ENCODE measurements at regions not wholly inside any gene's neighbourhood (a gene's known extent, or its start where the extent isn't known, plus 50 kb on each side); places are given as distances from the start of the nearest gene placed in this dataset.

GRCh38 chr11:103623933-103624332, 412.5 kb upstream of the DDI1 start:
- no peak for DNase-seq (ENCODE audit: low read depth in 2 of 2)

DNA sequence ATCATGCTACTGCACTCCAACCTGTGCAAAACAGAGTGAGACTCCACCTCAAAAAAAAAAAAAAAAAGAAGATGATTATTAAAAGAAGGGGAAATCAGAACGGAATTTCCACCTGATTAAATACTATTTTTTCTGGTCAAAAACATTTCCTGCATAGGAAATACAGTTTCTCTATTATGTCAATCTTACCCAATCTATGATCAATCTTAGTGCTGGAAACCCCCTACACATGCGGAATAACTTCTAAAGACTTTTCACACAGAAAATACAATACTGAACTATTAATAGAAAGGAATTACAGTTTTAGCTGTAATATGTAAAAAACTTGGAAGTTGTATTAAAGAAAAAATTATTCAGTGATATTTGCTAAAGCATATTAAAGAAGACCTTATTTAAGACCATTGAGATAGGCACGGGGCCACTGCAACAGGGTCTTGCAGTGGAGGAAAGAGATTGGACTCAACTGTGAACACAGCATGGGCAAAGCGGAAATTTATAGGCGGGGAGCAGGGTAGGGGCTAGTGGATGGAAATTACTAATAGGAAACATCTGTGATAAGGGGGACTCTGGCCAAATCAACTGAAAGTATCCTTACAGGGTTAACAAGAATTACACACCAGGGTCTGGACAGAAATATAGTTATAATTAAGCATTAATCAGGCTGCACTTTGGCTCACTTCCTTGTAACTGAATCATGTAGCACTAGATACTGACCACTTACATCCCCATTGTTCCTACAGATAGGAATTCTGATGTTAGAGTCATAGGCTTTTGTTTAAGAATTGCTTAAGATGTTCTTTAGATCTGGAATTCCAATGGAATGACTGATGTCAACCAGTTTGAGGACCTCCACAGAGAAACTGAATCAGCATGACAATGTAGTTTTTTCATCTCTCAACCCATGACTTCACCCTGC, 411.5 kb upstream of the DDI1 start:
- peak; percentile 95 to 99 for DNase-seq (ENCODE audit: low read depth in 2 of 2)

GRCh38 chr11:103625624-103625965, 410.8 kb upstream of the DDI1 start:
- DNase-seq (ENCODE audit: low read depth in 2 of 2): no peak

GRCh38 chr11:103628121-103628520, 408.3 kb upstream of the DDI1 start:
- no peak for DNase-seq (ENCODE audit: low read depth in 2 of 2)

DNA sequence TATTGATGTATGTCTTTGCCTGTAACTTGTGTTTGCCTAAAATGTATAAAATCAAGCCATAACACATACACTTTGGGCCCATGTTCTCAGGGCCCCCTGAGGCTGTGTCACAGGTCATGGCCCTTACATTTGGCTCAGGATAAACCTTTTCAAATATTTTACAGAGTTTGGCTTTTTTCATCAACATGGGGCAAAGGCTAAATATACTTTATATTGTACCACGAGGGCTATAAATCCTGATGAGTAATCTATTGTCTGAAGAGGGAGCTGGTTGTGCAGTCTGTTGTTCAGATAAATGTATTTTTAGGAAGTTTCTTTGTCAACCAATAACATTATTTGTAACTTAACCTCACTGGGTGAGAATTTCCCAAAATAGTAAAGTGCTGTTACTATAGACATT, 404.6 kb upstream of the DDI1 start:
- peak; percentile 77 to 82 for DNase-seq (ENCODE audit: low read depth in 2 of 2)

- peak; percentile 17 to 78 for DNase-seq (ENCODE audit: low read depth in 2 of 2)
These were observed 403.2 kb upstream of the DDI1 start for GRCh38 chr11:103633068-103633788.

- peak in 1 of 2 donors; percentile 17 for DNase-seq (ENCODE audit: low read depth in 2 of 2)
These were observed 402.4 kb upstream of the DDI1 start for GRCh38 chr11:103633819-103634590.

DNA sequence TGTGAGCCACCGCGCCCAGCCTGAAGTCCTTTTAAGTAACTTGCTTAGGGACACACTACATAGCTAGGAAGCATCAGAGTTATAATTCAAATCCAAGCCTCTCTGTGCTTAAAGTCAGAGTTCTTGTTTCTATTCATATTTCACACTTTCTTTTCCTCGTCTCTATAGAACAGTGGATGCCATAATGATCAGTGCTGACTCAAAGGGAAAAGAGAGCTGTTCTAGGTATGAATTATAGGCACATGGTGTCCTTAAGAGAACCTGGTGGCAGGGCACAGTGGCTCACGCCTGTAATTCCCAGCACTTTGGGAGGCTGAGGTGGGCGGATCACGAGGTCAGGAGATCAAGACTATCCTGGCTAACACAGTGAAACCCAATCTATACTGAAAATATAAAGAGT, 400.2 kb upstream of the DDI1 start:
- no peak for DNase-seq (ENCODE audit: low read depth in 2 of 2)

- DNase-seq (ENCODE audit: low read depth in 2 of 2): peak in 1 of 2 donors; percentile 82
These were observed 399.1 kb upstream of the DDI1 start for GRCh38 chr11:103637295-103637694.

DNA sequence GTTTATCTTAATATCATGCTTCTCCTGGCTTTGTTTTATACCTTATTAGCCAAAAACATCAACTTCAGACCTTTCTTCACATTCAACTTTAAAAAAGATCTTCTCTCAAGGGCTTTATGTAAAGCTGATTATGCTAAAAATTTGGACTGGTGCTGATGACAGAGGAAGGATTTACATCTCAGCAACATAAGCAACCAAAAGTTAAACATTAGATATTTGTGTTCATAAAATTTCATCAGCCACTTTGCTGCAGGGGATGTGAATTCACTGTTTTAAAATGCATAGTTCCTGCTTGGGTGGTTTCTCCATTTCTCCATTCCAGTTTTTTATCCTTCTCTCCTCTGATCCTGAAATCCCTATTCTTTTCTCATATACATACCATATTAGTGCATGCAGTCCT, 398.6 kb upstream of the DDI1 start:
- DNase-seq (ENCODE audit: low read depth in 2 of 2): no peak

GRCh38 chr11:103644676-103645075, 391.8 kb upstream of the DDI1 start:
- DNase-seq (ENCODE audit: low read depth in 2 of 2): no peak

GRCh38 chr11:103648054-103648453, 388.4 kb upstream of the DDI1 start:
- DNase-seq (ENCODE audit: low read depth in 2 of 2): no peak

DNA sequence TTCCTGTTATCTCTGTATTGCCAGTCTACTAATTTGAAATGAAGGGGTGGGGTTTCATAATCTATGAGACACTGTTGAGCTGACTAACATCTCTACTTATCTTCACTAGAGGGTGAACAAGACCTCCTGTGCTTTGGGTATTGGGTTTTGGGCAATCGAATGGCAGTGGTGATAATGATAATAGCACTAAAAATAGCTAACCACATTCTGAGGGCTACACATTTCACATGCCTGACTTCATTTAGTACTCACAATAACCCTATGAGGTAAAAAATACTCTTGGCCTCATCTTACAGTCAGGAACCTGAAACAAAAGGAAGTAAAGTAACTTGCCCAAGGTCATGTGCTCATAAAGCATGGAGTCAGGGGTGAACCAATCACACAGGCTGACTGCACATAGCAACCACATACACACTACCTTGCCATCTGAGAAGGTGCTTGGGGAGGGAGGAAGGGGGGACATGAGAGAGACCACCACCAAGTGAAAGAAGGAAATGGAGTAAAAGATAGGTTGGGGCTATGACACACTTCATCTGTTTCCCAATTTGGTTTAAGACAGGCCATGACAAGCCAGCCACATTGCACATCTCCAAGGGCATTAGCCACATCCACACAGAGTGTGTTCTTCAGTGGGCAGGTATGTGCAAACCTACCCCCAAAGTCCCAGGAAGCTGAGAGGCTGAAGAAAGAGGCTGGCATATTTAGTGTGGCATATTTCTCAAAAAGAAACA, 387.6 kb upstream of the DDI1 start:
- no peak for DNase-seq (ENCODE audit: low read depth in 2 of 2)

DNA sequence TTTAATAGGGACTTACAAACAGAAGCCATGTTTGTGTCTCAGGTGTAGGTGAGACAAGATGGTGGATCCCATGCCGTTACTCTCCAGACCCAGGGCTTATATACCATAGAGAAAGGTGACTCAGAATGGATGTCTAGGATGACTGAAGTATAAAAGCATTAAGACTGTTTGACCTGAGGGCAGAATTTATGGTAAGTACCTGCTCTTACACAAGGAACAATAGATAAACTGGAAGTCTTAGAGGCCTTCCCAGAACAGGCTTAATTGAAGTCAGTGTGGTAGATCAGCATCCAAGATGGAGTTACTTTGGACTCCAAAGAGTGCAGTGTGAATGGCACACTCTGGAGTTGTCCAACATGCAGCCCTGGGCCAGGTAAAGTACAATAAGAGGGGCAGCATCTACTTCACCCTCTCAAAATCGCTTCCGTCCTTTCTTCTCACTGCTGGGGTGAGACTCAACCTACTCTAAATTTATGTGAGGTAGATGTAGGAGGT, 387.0 kb upstream of the DDI1 start:
- no peak for DNase-seq (ENCODE audit: low read depth in 2 of 2)

DNA sequence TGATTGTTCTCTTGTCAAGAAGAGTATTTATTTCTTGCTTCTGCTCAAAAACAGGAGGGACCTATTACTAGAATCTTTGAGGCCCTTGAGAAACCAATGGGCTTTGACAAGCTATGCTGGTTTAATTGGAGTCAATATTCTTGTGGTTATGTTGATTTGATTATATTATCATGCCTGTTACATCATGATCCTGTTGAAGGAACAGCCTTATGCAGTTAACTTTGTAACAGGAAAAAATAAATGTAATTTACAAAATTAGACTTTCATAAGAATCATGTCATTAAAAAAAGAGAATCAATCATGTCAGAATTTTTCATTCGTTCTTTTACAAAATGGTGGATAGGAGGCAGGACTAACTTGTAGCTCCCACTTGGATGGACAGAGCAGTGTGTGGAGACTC, 386.1 kb upstream of the DDI1 start:
- no peak for DNase-seq (ENCODE audit: low read depth in 2 of 2)

DNA sequence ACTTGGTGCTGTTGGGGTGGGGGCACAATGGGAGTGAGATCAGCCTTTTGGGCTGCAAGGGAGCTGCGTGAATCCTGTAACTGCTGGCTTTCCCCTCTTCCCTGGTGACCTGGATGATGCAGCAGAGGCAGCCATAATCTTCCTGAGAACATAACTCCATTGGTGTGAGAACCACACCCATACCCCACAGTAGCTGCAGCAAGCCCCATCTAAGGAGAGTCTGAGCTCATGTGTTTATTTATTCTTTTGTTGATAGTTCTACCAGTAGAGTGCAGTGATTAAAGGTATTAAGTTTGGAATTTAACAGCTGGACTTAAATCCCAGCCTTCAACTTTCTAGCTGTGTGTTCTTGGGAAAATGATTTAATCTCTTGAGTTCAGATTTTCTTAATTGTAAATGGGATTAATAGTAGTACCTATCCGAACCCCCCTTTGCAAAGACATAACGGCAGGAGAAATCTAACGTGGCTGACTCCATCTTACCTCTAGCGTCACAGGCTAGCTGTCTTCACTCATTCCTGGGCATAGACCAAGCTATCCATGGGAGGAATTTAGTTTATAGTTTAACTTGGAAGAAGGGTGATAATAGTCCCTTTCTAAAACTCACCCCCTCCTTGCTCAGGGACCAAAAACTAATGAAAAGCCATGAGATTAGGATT, 385.0 kb upstream of the DDI1 start:
- DNase-seq (ENCODE audit: low read depth in 2 of 2): no peak

- DNase-seq (ENCODE audit: low read depth in 2 of 2): peak in 1 of 2 donors; percentile 45
These were observed 384.4 kb upstream of the DDI1 start for GRCh38 chr11:103652013-103652412.

GRCh38 chr11:103656382-103656781, 380.1 kb upstream of the DDI1 start:
- no peak for DNase-seq (ENCODE audit: low read depth in 2 of 2)

GRCh38 chr11:103659206-103659618, 377.2 kb upstream of the DDI1 start:
- peak; percentile 27 to 53 for DNase-seq (ENCODE audit: low read depth in 2 of 2)

DNA sequence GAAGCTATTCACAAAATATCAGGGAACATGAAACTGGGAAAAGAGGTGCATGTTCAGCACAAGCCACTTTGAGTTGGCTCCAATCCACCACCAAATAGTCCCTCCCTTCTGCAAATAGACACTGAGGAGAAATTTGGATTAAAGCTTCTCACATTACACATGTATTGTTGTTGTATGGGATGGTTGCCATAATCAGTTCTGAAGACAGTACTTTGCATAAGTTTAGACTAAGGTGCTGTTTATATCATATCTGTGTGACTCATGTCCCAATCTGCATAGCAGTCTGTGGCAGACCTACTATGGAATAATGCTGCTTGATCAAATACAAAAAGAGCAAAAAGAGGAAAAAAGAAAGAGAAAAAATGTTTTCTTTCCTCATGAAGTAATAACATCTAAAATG, 376.7 kb upstream of the DDI1 start:
- peak in 1 of 2 donors; percentile 44 for DNase-seq (ENCODE audit: low read depth in 2 of 2)

GRCh38 chr11:103661185-103661584, 375.3 kb upstream of the DDI1 start:
- DNase-seq (ENCODE audit: low read depth in 2 of 2): no peak
